ENCODE measurements at regions not wholly inside any gene's neighbourhood (a gene's known extent, or its start where the extent isn't known, plus 50 kb on each side); places are given as distances from the start of the nearest gene placed in this dataset.

- POLR2A ChIA-PET (ENCODE audit: partially characterized antibody): no interaction called here
Measured at GRCh38 chr5:90093751-90094485, 315.6 kb downstream of the CETN3 start.

More at GRCh38 chr5:90093751-90094485, 315.6 kb downstream of the CETN3 start:
- Histone ChIP-seq H2AK5ac (ENCODE audit: low read depth, low read length) (no peak overlapping the region), H4K91ac (replicated peaks; ENCODE audit: insufficient read length, low read length) (no peak overlapping the region), H3K23ac (ENCODE audit: insufficient read length) (no peak overlapping the region), H3K27me3 (replicated peaks in 1 of 4; ENCODE audit: control insufficient read depth in 3 of 4, extremely low read depth in 1 of 4, insufficient read depth in 3 of 4, low read length in 3 of 4) (no peaks in the 10 kb centered on the region), H4K20me1 (replicated peaks in 1 of 2; ENCODE audit: control insufficient read depth in 1 of 2, insufficient read depth in 2 of 2, low read length in 2 of 2) (no peaks in the 10 kb centered on the region), H2BK120ac (replicated peaks; ENCODE audit: low read depth, low read length) (no peak overlapping the region), H4K5ac (ENCODE audit: insufficient read length, low read depth, low read length) (no peak overlapping the region), H3K36me3 (ENCODE audit: control insufficient read depth in 2 of 4, insufficient read depth in 4 of 4, low read length in 3 of 4) (no peaks in the 10 kb centered on the region), H2BK5ac (ENCODE audit: low read depth, low read length) (no peak overlapping the region), H3K4ac (replicated peaks; ENCODE audit: insufficient read length, low read depth, low read length) (no peak overlapping the region), H3K27ac (ENCODE audit: low read depth, low read length) (no peak overlapping the region), H3K79me1 (ENCODE audit: low read depth, low read length) (no peaks in the 10 kb centered on the region), H3K4me2 (ENCODE audit: insufficient read depth in 1 of 2, low read depth in 2 of 2, low read length in 2 of 2) (no peak overlapping the region), H3K18ac (ENCODE audit: extremely low read depth, low read length) (no peak overlapping the region), H2AFZ (ENCODE audit: low read length) (no peak overlapping the region), H2BK12ac (ENCODE audit: low read depth, low read length) (no peak overlapping the region), H3K4me3 (ENCODE audit: extremely low read depth in 1 of 4, insufficient read depth in 2 of 4, low read depth in 3 of 4, low read length in 4 of 4) (no peak overlapping the region), H3K23me2 (ENCODE audit: low read depth, low read length) (no peaks in the 10 kb centered on the region), H4K8ac (ENCODE audit: extremely low read depth, insufficient read depth, low read length) (no peak overlapping the region), H3K9ac (replicated peaks in 1 of 4; ENCODE audit: extremely low read depth in 1 of 4, low read depth in 3 of 4, low read length in 3 of 4) (no peak overlapping the region), H2BK15ac (ENCODE audit: low read length) (no peak overlapping the region), H3K56ac (replicated peaks; ENCODE audit: insufficient read length, low read depth, low read length) (no peak overlapping the region), H2BK20ac (ENCODE audit: low read length) (no peak overlapping the region), H3K14ac (ENCODE audit: insufficient read length) (no peak overlapping the region), H3K9me3 (ENCODE audit: insufficient read depth in 2 of 2, low read depth in 1 of 2, low read length in 1 of 2) (no peaks in the 10 kb centered on the region; a peak in 1 of 4 replicates), H3K4me1 (replicated peaks in 1 of 4; ENCODE audit: control insufficient read depth in 3 of 4, insufficient read depth in 4 of 4, low read length in 3 of 4) (no peaks in the 10 kb centered on the region), H3K79me2 (ENCODE audit: control insufficient read depth in 1 of 2, insufficient read depth in 2 of 2, low read length in 2 of 2) (no peaks in the 10 kb centered on the region)
- DNase-seq (ENCODE audit: low read depth in 1 of 2, low spot score in 2 of 2): no peak
- CTCF ChIA-PET (ENCODE audit: partially characterized antibody): interaction anchor here (0.9 kb wide), 2 partner anchors 11 to 19 kb away, joined by 3 read pairs; no protein-coding TSS in a partner anchor
- WGBS, 2 experiments (ENCODE audit: extremely low coverage in 1 of 2, insufficient coverage in 1 of 2, insufficient read length in 1 of 2, insufficient replicate concordance in 2 of 2, low coverage in 1 of 2, low lambda C conversion rate in 2 of 2, missing lambda C conversion rate in 1 of 2): 59% methylated on average over 3 of the region's 3 CpGs; no CpG with 5 or more reads in 1 of the 2 experiments
- FAIRE-seq: no peak
- TF ChIP-seq TAF7 (optimal IDR thresholded peaks at IDR 0.05; ENCODE audit: borderline replicate concordance, low read depth, low read length): no peak
- no peak for TF ChIP-seq JUN (IDR thresholded peaks at IDR 0.05; ENCODE audit: low read depth, low read length)
- TF ChIP-seq SIRT6 (IDR thresholded peaks at IDR 0.05; ENCODE audit: low read length): no peak
- TF ChIP-seq ASH2L (IDR thresholded peaks at IDR 0.05; ENCODE audit: low read length): no peak
- TF ChIP-seq BRCA1 (IDR thresholded peaks at IDR 0.05; ENCODE audit: low read depth, low read length): no peak
- no peak for TF ChIP-seq TBP (IDR thresholded peaks at IDR 0.05; ENCODE audit: low read depth, low read length)
- no peak for TF ChIP-seq USF2 (IDR thresholded peaks at IDR 0.05; ENCODE audit: low read length)
- no peak for TF ChIP-seq BACH1 (IDR thresholded peaks at IDR 0.05; ENCODE audit: low read length)
- TF ChIP-seq GABPA (IDR thresholded peaks at IDR 0.05; ENCODE audit: borderline replicate concordance, insufficient read depth, low read length): no peak
- TF ChIP-seq ZNF274 (IDR thresholded peaks at IDR 0.05; ENCODE audit: borderline replicate concordance, extremely low read depth, low read length): no peak
- TF ChIP-seq SRF (IDR thresholded peaks at IDR 0.05; ENCODE audit: low read depth, low read length): no peak
